ENCODE measurements at regions not wholly inside any gene's neighbourhood (a gene's known extent, or its start where the extent isn't known, plus 50 kb on each side); places are given as distances from the start of the nearest gene placed in this dataset.

GRCh38 chr5:44935262-44935661 is 126.5 kb downstream of the MRPS30 start:
- TF ChIP-seq, protein P1, sequence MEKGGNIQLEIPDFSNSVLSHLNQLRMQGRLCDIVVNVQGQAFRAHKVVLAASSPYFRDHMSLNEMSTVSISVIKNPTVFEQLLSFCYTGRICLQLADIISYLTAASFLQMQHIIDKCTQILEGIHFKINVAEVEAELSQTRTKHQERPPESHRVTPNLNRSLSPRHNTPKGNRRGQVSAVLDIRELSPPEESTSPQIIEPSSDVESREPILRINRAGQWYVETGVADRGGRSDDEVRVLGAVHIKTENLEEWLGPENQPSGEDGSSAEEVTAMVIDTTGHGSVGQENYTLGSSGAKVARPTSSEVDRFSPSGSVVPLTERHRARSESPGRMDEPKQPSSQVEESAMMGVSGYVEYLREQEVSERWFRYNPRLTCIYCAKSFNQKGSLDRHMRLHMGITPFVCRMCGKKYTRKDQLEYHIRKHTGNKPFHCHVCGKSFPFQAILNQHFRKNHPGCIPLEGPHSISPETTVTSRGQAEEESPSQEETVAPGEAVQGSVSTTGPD (CRISPR knock-in tag; IDR thresholded peaks at IDR 0.05): no peak
- TF ChIP-seq NFE2L2 (IDR thresholded peaks at IDR 0.05; ENCODE audit: low read length) (no peak), BCL3 (CRISPR knock-in tag; IDR thresholded peaks at IDR 0.05) (no peak), TRIM22 (IDR thresholded peaks at IDR 0.05) (no peak), ZNF337 (CRISPR knock-in tag; IDR thresholded peaks at IDR 0.05; ENCODE audit: borderline replicate concordance, low read depth) (no peak), CTCF (CRISPR knock-in tag; IDR thresholded peaks at IDR 0.05) (no peak), MEF2D (CRISPR knock-in tag; IDR thresholded peaks at IDR 0.05) (no peak), GMEB1 (CRISPR knock-in tag; IDR thresholded peaks at IDR 0.05; ENCODE audit: borderline replicate concordance) (no peak), EP300 (IDR thresholded peaks at IDR 0.05; ENCODE audit: low read depth in 2 of 2, low read length in 2 of 2) (no peak), EP300 (CRISPR knock-in tag; IDR thresholded peaks at IDR 0.05; ENCODE audit: borderline replicate concordance) (no peak), ZFX (CRISPR knock-in tag; IDR thresholded peaks at IDR 0.05; ENCODE audit: low read depth) (no peak), RAD21 (CRISPR knock-in tag; IDR thresholded peaks at IDR 0.05) (no peak)
- TF ChIP-seq, protein P2, sequence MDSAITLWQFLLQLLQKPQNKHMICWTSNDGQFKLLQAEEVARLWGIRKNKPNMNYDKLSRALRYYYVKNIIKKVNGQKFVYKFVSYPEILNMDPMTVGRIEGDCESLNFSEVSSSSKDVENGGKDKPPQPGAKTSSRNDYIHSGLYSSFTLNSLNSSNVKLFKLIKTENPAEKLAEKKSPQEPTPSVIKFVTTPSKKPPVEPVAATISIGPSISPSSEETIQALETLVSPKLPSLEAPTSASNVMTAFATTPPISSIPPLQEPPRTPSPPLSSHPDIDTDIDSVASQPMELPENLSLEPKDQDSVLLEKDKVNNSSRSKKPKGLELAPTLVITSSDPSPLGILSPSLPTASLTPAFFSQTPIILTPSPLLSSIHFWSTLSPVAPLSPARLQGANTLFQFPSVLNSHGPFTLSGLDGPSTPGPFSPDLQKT (CRISPR knock-in tag; IDR thresholded peaks at IDR 0.05; ENCODE audit: borderline replicate concordance): no peak
